MCF 10A (cell line): ENCODE measurements at regions not wholly inside any gene's neighbourhood (a gene's known extent, or its start where the extent isn't known, plus 50 kb on each side); places are given as distances from the start of the nearest gene placed in this dataset.
"Not testable (repeated sequence)": the region's sequence is repeated elsewhere in the genome, so short reads cannot be mapped to it uniquely, and the experiment has no call there.

Source experiments
- BruUV-seq: library from RNA; stranded (reverse); fragments of 400-500 nt; replicated peaks from 2 replicates; lab custom pipeline; 2021; lab: Mats Ljungman, UMichigan
- CTCF ChIA-PET: fragments of 300-600 bp; sonication (Branson Sonifier 250); formaldehyde crosslinking; extraction: SDS; loops from one replicate; lab custom pipeline; 2021; ENCODE audit warnings: antibody characterized with exemption, inconsistent platforms; lab: Yijun Ruan, JAX
- POLR2A ChIA-PET: fragments of 300-600, 350-650 bp; sonication (Branson Sonifier 250); formaldehyde crosslinking; extraction: SDS; loops from one replicate; lab custom pipeline; 2020; ENCODE audit warnings: antibody characterized with exemption, inconsistent platforms; lab: Yijun Ruan, JAX
- DNase-seq: peaks from one replicate; pipeline ENCODE4 v3.0.0-alpha.2; 2018; ENCODE audit not compliant: unreplicated experiment
- H3K27ac Mint-ChIP-seq: one replicate; pipeline ENCODE4 v1.8.0; 2022; ENCODE audit warnings: mild to moderate bottlenecking, low read depth, mixed read lengths; ENCODE audit not compliant: unreplicated experiment
- H3K27me3 Mint-ChIP-seq: one replicate; pipeline ENCODE4 v1.8.0; 2022; ENCODE audit warnings: mixed read lengths; ENCODE audit not compliant: insufficient read depth, unreplicated experiment
- H3K36me3 Mint-ChIP-seq: one replicate; pipeline ENCODE4 v1.8.0; 2022; ENCODE audit warnings: mild to moderate bottlenecking, moderate library complexity, mixed read lengths; ENCODE audit not compliant: insufficient read depth, unreplicated experiment
- H3K4me1 Mint-ChIP-seq: one replicate; pipeline ENCODE4 v1.8.0; 2022; ENCODE audit warnings: mixed read lengths; ENCODE audit not compliant: insufficient read depth, unreplicated experiment
- H3K4me3 Mint-ChIP-seq: one replicate; pipeline ENCODE4 v1.8.0; 2022; ENCODE audit warnings: mild to moderate bottlenecking, moderate library complexity, mixed read lengths; ENCODE audit not compliant: unreplicated experiment
- H3K9me3 Mint-ChIP-seq: one replicate; pipeline ENCODE4 v1.8.0; 2022; ENCODE audit warnings: mixed read lengths; ENCODE audit not compliant: unreplicated experiment
- CTCF ChIP-seq: fragments of 200-600 bp; IDR thresholded peaks from one replicate; pipeline ENCODE4 v1.8.0; 2022; ENCODE audit warnings: antibody characterized with exemption, mild to moderate bottlenecking; ENCODE audit not compliant: unreplicated experiment
- intact Hi-C: fragments of 100-400 bp; cut with micrococcal nuclease; formaldehyde crosslinking; loops from 2 replicates; pipeline ENCODE4 v1.14.1; 2022

- ChIA-PET CTCF (interaction anchor here (0.9 kb wide), 1 partner anchor 17 kb away, joined by 3 read pairs; no protein-coding TSS in a partner anchor), POLR2A (no interaction called here)
- intact Hi-C loops: no loop called here
- no peaks in the 10 kb centered on the region for H3K9me3 Mint-ChIP-seq
- H3K4me3 Mint-ChIP-seq: no peak overlapping the region
- no TSS peak for BruUV-seq
- no peak for DNase-seq
- no peaks in the 10 kb centered on the region for H3K27me3 Mint-ChIP-seq
- no peaks in the 10 kb centered on the region for H3K4me1 Mint-ChIP-seq
- TF ChIP-seq CTCF: no peak
- no peak overlapping the region for H3K27ac Mint-ChIP-seq
- H3K36me3 Mint-ChIP-seq: no peaks in the 10 kb centered on the region
Measured at GRCh38 chr6:103105686-103106085, 1712.2 kb downstream of the GRIK2 start.

GRCh38 chr6:103101267-103101666, 1707.8 kb downstream of the GRIK2 start:
- no peaks in the 10 kb centered on the region for H3K27me3 Mint-ChIP-seq
- H3K27ac Mint-ChIP-seq: no peak overlapping the region

GRCh38 chr6:103092414-103092813, 1698.9 kb downstream of the GRIK2 start:
- H3K9me3 Mint-ChIP-seq, intact Hi-C loops, BruUV-seq, H3K27ac Mint-ChIP-seq, H3K4me3 Mint-ChIP-seq, CTCF ChIA-PET, H3K27me3 Mint-ChIP-seq, DNase-seq, POLR2A ChIA-PET, H3K36me3 Mint-ChIP-seq, H3K4me1 Mint-ChIP-seq: not testable (repeated sequence)

More at GRCh38 chr6:103101267-103101666, 1707.8 kb downstream of the GRIK2 start:
- CTCF ChIA-PET: no interaction called here
- POLR2A ChIA-PET: interaction anchor here (0.6 kb wide), 1 partner anchor 81 kb away, joined by 3 read pairs; no protein-coding TSS in a partner anchor
- intact Hi-C loops: no loop called here
- H3K4me1 Mint-ChIP-seq: no peaks in the 10 kb centered on the region
- H3K4me3 Mint-ChIP-seq: no peak overlapping the region
- no peak for DNase-seq
- no peaks in the 10 kb centered on the region for H3K36me3 Mint-ChIP-seq
- TF ChIP-seq CTCF: no peak
- BruUV-seq: no TSS peak
- H3K9me3 Mint-ChIP-seq: no peaks in the 10 kb centered on the region

GRCh38 chr6:103085801-103086200, 1692.3 kb downstream of the GRIK2 start:
- DNase-seq: no peak
- H3K27ac Mint-ChIP-seq: no peak overlapping the region
- H3K4me1 Mint-ChIP-seq: no peaks in the 10 kb centered on the region
- no peak overlapping the region for H3K4me3 Mint-ChIP-seq
- POLR2A ChIA-PET: no interaction called here
- no TSS peak for BruUV-seq
- no peaks in the 10 kb centered on the region for H3K9me3 Mint-ChIP-seq
- intact Hi-C loops: no loop called here
- CTCF ChIA-PET: no interaction called here
- no peaks in the 10 kb centered on the region for H3K27me3 Mint-ChIP-seq
- H3K36me3 Mint-ChIP-seq: peaks cover 1% of the 10 kb centered on the region
- no peak for TF ChIP-seq CTCF
